ENCODE measurements at regions not wholly inside any gene's neighbourhood (a gene's known extent, or its start where the extent isn't known, plus 50 kb on each side); places are given as distances from the start of the nearest gene placed in this dataset.

DNA sequence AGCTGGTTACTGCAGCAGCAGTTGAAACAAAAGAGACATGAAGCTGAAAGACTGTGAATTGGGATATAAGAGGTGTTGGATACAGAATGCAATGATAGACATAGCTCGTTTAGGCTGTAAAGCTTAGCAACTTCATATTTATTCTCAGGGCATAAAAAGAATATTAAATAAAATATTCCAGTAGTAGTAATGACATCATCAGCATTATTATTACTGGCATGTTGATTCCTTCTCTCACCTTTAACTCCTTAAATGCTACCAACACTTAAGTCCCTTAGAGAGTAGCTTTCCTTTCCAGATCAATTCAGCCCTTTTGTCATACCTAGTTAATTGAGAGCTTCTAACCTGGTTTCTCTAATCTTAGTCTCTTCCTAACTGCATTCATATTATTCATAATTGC, 81.4 kb upstream of the STXBP5 start:
- no peak for DNase-seq
- intact Hi-C loops (cut with micrococcal nuclease) = no loop called here
- Histone ChIP-seq H3K9me3 (replicated peaks in 1 of 2; ENCODE audit: control insufficient read depth in 1 of 2, insufficient read depth in 1 of 2, low read length in 2 of 2) (no peaks in the 10 kb centered on the region), H3K9ac (ENCODE audit: insufficient read depth, low read length, poor library complexity, severe bottlenecking) (no peak overlapping the region), H2AFZ (ENCODE audit: insufficient read depth, low read depth, low read length, poor library complexity, severe bottlenecking) (no peak overlapping the region), H3K4me3 (replicated peaks in 1 of 3; ENCODE audit: low read depth in 2 of 3, low read length in 3 of 3) (no peak overlapping the region), H3K36me3 (replicated peaks in 1 of 2; ENCODE audit: control insufficient read depth in 1 of 2, insufficient read depth in 2 of 2, low read length in 2 of 2) (no peaks in the 10 kb centered on the region), H3K27ac (ENCODE audit: low read depth in 1 of 2, low read length in 2 of 2) (no peak overlapping the region), H3K4me1 (ENCODE audit: control insufficient read depth in 1 of 2, insufficient read depth in 2 of 2, low read length in 2 of 2) (no peaks in the 10 kb centered on the region), H3K27me3 (ENCODE audit: control insufficient read depth in 2 of 2, insufficient read depth in 2 of 2, low read length in 2 of 2) (no peaks in the 10 kb centered on the region), H4K20me1 (ENCODE audit: insufficient read depth, low read length) (no peaks in the 10 kb centered on the region), H3K4me2 (replicated peaks; ENCODE audit: extremely low read depth, low read length, poor library complexity, severe bottlenecking) (no peak overlapping the region), H3K79me2 (ENCODE audit: insufficient read depth, low read length) (no peaks in the 10 kb centered on the region)
- no peak for TF ChIP-seq CTCF (IDR thresholded peaks at IDR 0.05)
- Mint-ChIP-seq H3K4me3 (no peak overlapping the region), H3K9me3 (peaks cover 0 to 7% (median 1%) of the 10 kb centered on the region in 7 donors), H3K27me3 (ENCODE audit: low read depth in 3 of 3) (no peaks in the 10 kb centered on the region), H3K4me1 (peaks cover 4% of the 10 kb centered on the region), H3K27ac (no peak overlapping the region), H3K36me3 (no peaks in the 10 kb centered on the region)
- no CpG with 5 or more reads among the region's 1 CpG for WGBS (ENCODE audit: insufficient coverage)

GRCh38 chr6:147126618-147127022, 77.6 kb upstream of the STXBP5 start:
- peaks cover 1% of the 10 kb centered on the region for H3K4me1 Mint-ChIP-seq
- no peaks in the 10 kb centered on the region for H3K27me3 ChIP-seq (ENCODE audit: control insufficient read depth in 2 of 2, insufficient read depth in 2 of 2, low read length in 2 of 2)
- H3K27ac ChIP-seq (ENCODE audit: low read depth in 1 of 2, low read length in 2 of 2) = no peak overlapping the region
- H4K20me1 ChIP-seq (ENCODE audit: insufficient read depth, low read length) = no peaks in the 10 kb centered on the region
- H3K36me3 Mint-ChIP-seq = no peaks in the 10 kb centered on the region
- H3K79me2 ChIP-seq (ENCODE audit: insufficient read depth, low read length) = no peaks in the 10 kb centered on the region
- no peak overlapping the region for H3K27ac Mint-ChIP-seq
- peaks cover 0 to 2% (median 0%) of the 10 kb centered on the region in 3 donors for H3K27me3 Mint-ChIP-seq (ENCODE audit: low read depth in 3 of 3)
- intact Hi-C loops (cut with micrococcal nuclease) = no loop called here
- H3K4me1 ChIP-seq (ENCODE audit: control insufficient read depth in 1 of 2, insufficient read depth in 2 of 2, low read length in 2 of 2) = no peaks in the 10 kb centered on the region
- H2AFZ ChIP-seq (ENCODE audit: insufficient read depth, low read depth, low read length, poor library complexity, severe bottlenecking) = no peak overlapping the region
- H3K9me3 ChIP-seq (replicated peaks in 1 of 2; ENCODE audit: control insufficient read depth in 1 of 2, insufficient read depth in 1 of 2, low read length in 2 of 2) = no peaks in the 10 kb centered on the region
- no peak overlapping the region for H3K4me3 Mint-ChIP-seq
- no peak overlapping the region for H3K4me2 ChIP-seq (replicated peaks; ENCODE audit: extremely low read depth, low read length, poor library complexity, severe bottlenecking)
- TF ChIP-seq CTCF (IDR thresholded peaks at IDR 0.05) = no peak
- DNase-seq = no peak
- no peak overlapping the region for H3K9ac ChIP-seq (ENCODE audit: insufficient read depth, low read length, poor library complexity, severe bottlenecking)
- 100% methylated on average over 4 of the region's 6 CpGs for WGBS (ENCODE audit: insufficient coverage)
- no peak overlapping the region for H3K4me3 ChIP-seq (replicated peaks in 1 of 3; ENCODE audit: low read depth in 2 of 3, low read length in 3 of 3)
- H3K36me3 ChIP-seq (replicated peaks in 1 of 2; ENCODE audit: control insufficient read depth in 1 of 2, insufficient read depth in 2 of 2, low read length in 2 of 2) = no peaks in the 10 kb centered on the region
- no peaks in the 10 kb centered on the region for H3K9me3 Mint-ChIP-seq
